Activated CD8-positive, alpha-beta T cell treated with anti-CD3 and anti-CD28 coated beads for 36 hours (primary cell): ENCODE measurements at regions not wholly inside any gene's neighbourhood (a gene's known extent, or its start where the extent isn't known, plus 50 kb on each side); places are given as distances from the start of the nearest gene placed in this dataset.

ENCODE experiments used
- ATAC-seq: fragments of 200-7000 bp; cut with Tn5 transposase; one replicate; pipeline ENCODE4 v1.10.0; 2021; ENCODE audit warnings: mild to moderate bottlenecking, moderate library complexity
- CTCF ChIA-PET: fragments of 350-600 bp; sonication (Branson Sonifier 250); formaldehyde crosslinking; loops from one replicate; lab custom pipeline; 2021; ENCODE audit warnings: antibody characterized with exemption; lab: Charles Lee
- POLR2A ChIA-PET: fragments of 350-600 bp; sonication (Branson Sonifier 250); formaldehyde crosslinking; loops from one replicate; lab custom pipeline; 2021; ENCODE audit warnings: antibody characterized with exemption; lab: Charles Lee
- DNase-seq: peaks from one replicate; pipeline ENCODE4 v3.0.0-alpha.2; 2020
- H3K27ac Mint-ChIP-seq: one replicate; pipeline ENCODE4 v1.8.0; 2021; ENCODE audit warnings: mild to moderate bottlenecking, mixed read lengths
- H3K27me3 Mint-ChIP-seq: one replicate; pipeline ENCODE4 v1.8.0; 2021; ENCODE audit warnings: mixed read lengths
- H3K36me3 Mint-ChIP-seq: one replicate; pipeline ENCODE4 v1.8.0; 2021; ENCODE audit warnings: low read depth, mixed read lengths
- H3K4me1 Mint-ChIP-seq: one replicate; pipeline ENCODE4 v1.8.0; 2021; ENCODE audit warnings: low read depth, mixed read lengths
- H3K4me3 Mint-ChIP-seq: one replicate; pipeline ENCODE4 v1.8.0; 2021; ENCODE audit warnings: mild to moderate bottlenecking, moderate library complexity, mixed read lengths
- H3K9me3 Mint-ChIP-seq: one replicate; pipeline ENCODE4 v1.8.0; 2021; ENCODE audit warnings: mixed read lengths
- CTCF ChIP-seq: fragments of 200-600 bp; IDR thresholded peaks from one replicate; pipeline ENCODE4 v1.8.0; 2022; ENCODE audit warnings: antibody characterized with exemption, mild to moderate bottlenecking
- intact Hi-C: fragments of 100-400 bp; cut with micrococcal nuclease; formaldehyde crosslinking; loops from one replicate; pipeline ENCODE4 v1.10.0; 2022

GRCh38 chr4:136319789-136320464 lies 1212.4 kb downstream of the PCDH18 start:
- no peak for ATAC-seq
- no peak overlapping the region for H3K27ac Mint-ChIP-seq
- no peaks in the 10 kb centered on the region for H3K9me3 Mint-ChIP-seq
- TF ChIP-seq CTCF, result no peak
- H3K4me3 Mint-ChIP-seq, result no peak overlapping the region
- intact Hi-C loops, result no loop called here
- DNase-seq, result no peak
- ChIA-PET POLR2A (no interaction called here), CTCF (no interaction called here)
- no peaks in the 10 kb centered on the region for H3K4me1 Mint-ChIP-seq
- H3K36me3 Mint-ChIP-seq, result no peaks in the 10 kb centered on the region
- no peaks in the 10 kb centered on the region for H3K27me3 Mint-ChIP-seq

GRCh38 chr4:136316961-136317360 lies 1215.3 kb downstream of the PCDH18 start:
- no peaks in the 10 kb centered on the region for H3K4me1 Mint-ChIP-seq
- POLR2A ChIA-PET, result interaction anchor here (0.7 kb wide), 1 partner anchor 92 kb away, joined by 3 read pairs; no protein-coding TSS in a partner anchor
- CTCF ChIA-PET, result no interaction called here
- no peak for TF ChIP-seq CTCF
- H3K36me3 Mint-ChIP-seq, result no peaks in the 10 kb centered on the region
- H3K27ac Mint-ChIP-seq, result no peak overlapping the region
- no peak overlapping the region for H3K4me3 Mint-ChIP-seq
- H3K9me3 Mint-ChIP-seq, result no peaks in the 10 kb centered on the region
- no peak for DNase-seq
- ATAC-seq, result no peak
- intact Hi-C loops, result no loop called here
- H3K27me3 Mint-ChIP-seq, result no peaks in the 10 kb centered on the region

GRCh38 chr4:136314686-136315085 lies 1217.6 kb downstream of the PCDH18 start:
- H3K4me3 Mint-ChIP-seq, result no peak overlapping the region
- no peaks in the 10 kb centered on the region for H3K4me1 Mint-ChIP-seq
- POLR2A ChIA-PET, result no interaction called here
- intact Hi-C loops, result no loop called here
- no peaks in the 10 kb centered on the region for H3K36me3 Mint-ChIP-seq
- no peak for TF ChIP-seq CTCF
- H3K27me3 Mint-ChIP-seq, result no peaks in the 10 kb centered on the region
- no peak for DNase-seq
- no peak overlapping the region for H3K27ac Mint-ChIP-seq
- H3K9me3 Mint-ChIP-seq, result peaks cover 2% of the 10 kb centered on the region
- CTCF ChIA-PET, result no interaction called here
- no peak for ATAC-seq

GRCh38 chr4:136311774-136312173 lies 1220.5 kb downstream of the PCDH18 start:
- ChIA-PET POLR2A (no interaction called here), CTCF (no interaction called here)
- ATAC-seq, result no peak
- no peaks in the 10 kb centered on the region for H3K4me1 Mint-ChIP-seq
- TF ChIP-seq CTCF, result no peak
- no peak overlapping the region for H3K27ac Mint-ChIP-seq
- H3K4me3 Mint-ChIP-seq, result no peak overlapping the region
- peaks cover 2% of the 10 kb centered on the region for H3K9me3 Mint-ChIP-seq
- H3K27me3 Mint-ChIP-seq, result no peaks in the 10 kb centered on the region
- intact Hi-C loops, result no loop called here
- DNase-seq, result no peak
- no peaks in the 10 kb centered on the region for H3K36me3 Mint-ChIP-seq

GRCh38 chr4:136307765-136308164 lies 1224.5 kb downstream of the PCDH18 start:
- Mint-ChIP-seq H3K4me3 (no peak overlapping the region), H3K36me3 (no peaks in the 10 kb centered on the region), H3K9me3 (peaks cover 4% of the 10 kb centered on the region), H3K27me3 (no peaks in the 10 kb centered on the region), H3K27ac (no peak overlapping the region), H3K4me1 (no peaks in the 10 kb centered on the region)
- DNase-seq (no peak), ATAC-seq (no peak)
- POLR2A ChIA-PET, result no interaction called here
- CTCF ChIA-PET, result no interaction called here
- no peak for TF ChIP-seq CTCF
- intact Hi-C loops, result no loop called here
